HEK293T (cell line): ENCODE measurements at regions not wholly inside any gene's neighbourhood (a gene's known extent, or its start where the extent isn't known, plus 50 kb on each side); places are given as distances from the start of the nearest gene placed in this dataset.

ENCODE experiments used
- BHLHE40 ChIP-seq: fragments of 450-650 bp; IDR thresholded peaks from 2 replicates; pipeline ENCODE4 v1.6.1; 2016; ENCODE audit warnings: mild to moderate bottlenecking, moderate library complexity, borderline replicate concordance
- ELF4 ChIP-seq: fragments of 450-650 bp; IDR thresholded peaks from 2 replicates; pipeline ENCODE4 v1.6.1; 2017; ENCODE audit warnings: antibody characterized with exemption
- SP1 ChIP-seq: fragments of 450-650 bp; IDR thresholded peaks from 2 replicates; pipeline ENCODE4 v1.6.1; 2017
- TARDBP ChIP-seq: fragments of 450-650 bp; IDR thresholded peaks from 2 replicates; pipeline ENCODE4 v1.6.1; 2016

GRCh38 chr2:153106802-153107477 is 371.6 kb downstream of the RPRM start:
- TF ChIP-seq SP1 (no peak), TARDBP (no peak), ELF4 (no peak), BHLHE40 (no peak)
